Cardiac fibroblast (primary cell): ENCODE measurements at regions not wholly inside any gene's neighbourhood (a gene's known extent, or its start where the extent isn't known, plus 50 kb on each side); places are given as distances from the start of the nearest gene placed in this dataset.
"Not testable (repeated sequence)": the region's sequence is repeated elsewhere in the genome, so short reads cannot be mapped to it uniquely, and the experiment has no call there.

Source experiments
- DNase-seq, 2 donors: peaks; one replicate each; pipeline versions ENCODE4 v3.0.0 to v3.0.0-alpha.2; 2010; ENCODE audit warnings: low read depth in 2 of 2
- H3K4me3 ChIP-seq, 2 donors: replicated peaks in 1 of 2; 1 replicate in 1 of 2; 2 replicates in 1 of 2; pipeline ENCODE4 v1.5.1; 2011; ENCODE audit warnings: low read depth in 2 of 2, low read length in 2 of 2, mild to moderate bottlenecking in 2 of 2, moderate library complexity in 1 of 2
- CTCF ChIP-seq: IDR thresholded peaks from one replicate; pipeline ENCODE4 v1.5.1; 2011; ENCODE audit warnings: low read depth, mild to moderate bottlenecking, low read length, inconsistent platforms

GRCh38 chr15:36161108-36161507 lies 418.3 kb upstream of the CDIN1 start:
- no peak for TF ChIP-seq CTCF

GRCh38 chr15:36161771-36162212 lies 417.6 kb upstream of the CDIN1 start:
- no peak overlapping the region for H3K4me3 ChIP-seq
- no peak for TF ChIP-seq CTCF
- peak; percentile 60 to 91 for DNase-seq

More at GRCh38 chr15:36161108-36161507, 418.3 kb upstream of the CDIN1 start:
- H3K4me3 ChIP-seq: no peak overlapping the region
- DNase-seq: no peak

GRCh38 chr15:36163983-36164382 lies 415.4 kb upstream of the CDIN1 start:
- DNase-seq, H3K4me3 ChIP-seq: not testable (repeated sequence)

- DNase-seq: peak; percentile 20 to 25
- no peak overlapping the region for H3K4me3 ChIP-seq
Measured at GRCh38 chr15:36172955-36173354, 406.5 kb upstream of the CDIN1 start.

GRCh38 chr15:36175186-36175740 lies 404.2 kb upstream of the CDIN1 start:
- H3K4me3 ChIP-seq: no peak overlapping the region
- DNase-seq: no peak
- TF ChIP-seq CTCF: no peak

More at GRCh38 chr15:36172955-36173354, 406.5 kb upstream of the CDIN1 start:
- no peak for TF ChIP-seq CTCF

GRCh38 chr15:36175741-36176291 lies 403.6 kb upstream of the CDIN1 start:
- no peak for TF ChIP-seq CTCF
- DNase-seq: no peak
- no peak overlapping the region for H3K4me3 ChIP-seq

GRCh38 chr15:36177590-36178302 lies 401.7 kb upstream of the CDIN1 start:
- no peak overlapping the region for H3K4me3 ChIP-seq
- DNase-seq: peak; percentile 12 to 16
- no peak for TF ChIP-seq CTCF
